ENCODE measurements at regions not wholly inside any gene's neighbourhood (a gene's known extent, or its start where the extent isn't known, plus 50 kb on each side); places are given as distances from the start of the nearest gene placed in this dataset.

- in situ Hi-C loops (cut with HindIII; ENCODE audit: low sequenced_read_pairs) = no loop called here
- TF ChIP-seq CTCF (IDR thresholded peaks at IDR 0.05; ENCODE audit: low read depth, low read length) = no peak
- DNase-seq (ENCODE audit: low read depth, low spot score) = no peak
- no peak overlapping the region for H3K4me3 ChIP-seq (ENCODE audit: low read depth, low read length)
Measured at GRCh38 chr12:30082381-30082780, 298.6 kb upstream of the TMTC1 start.

- in situ Hi-C loops (cut with HindIII; ENCODE audit: low sequenced_read_pairs) = no loop called here
- TF ChIP-seq CTCF (IDR thresholded peaks at IDR 0.05; ENCODE audit: low read depth, low read length) = no peak
- DNase-seq (ENCODE audit: low read depth, low spot score) = no peak
Measured at GRCh38 chr12:30074916-30075315, 291.2 kb upstream of the TMTC1 start.

GRCh38 chr12:30072824-30073223, 289.1 kb upstream of the TMTC1 start:
- no peak for TF ChIP-seq CTCF (IDR thresholded peaks at IDR 0.05; ENCODE audit: low read depth, low read length)
- DNase-seq (ENCODE audit: low read depth, low spot score) = no peak
- no peak overlapping the region for H3K4me3 ChIP-seq (ENCODE audit: low read depth, low read length)
- in situ Hi-C loops (cut with HindIII; ENCODE audit: low sequenced_read_pairs) = no loop called here

More at GRCh38 chr12:30074916-30075315, 291.2 kb upstream of the TMTC1 start:
- no peak overlapping the region for H3K4me3 ChIP-seq (ENCODE audit: low read depth, low read length)

GRCh38 chr12:30067146-30067545, 283.4 kb upstream of the TMTC1 start:
- no peak for TF ChIP-seq CTCF (IDR thresholded peaks at IDR 0.05; ENCODE audit: low read depth, low read length)
- in situ Hi-C loops (cut with HindIII; ENCODE audit: low sequenced_read_pairs) = no loop called here
- no peak overlapping the region for H3K4me3 ChIP-seq (ENCODE audit: low read depth, low read length)
- DNase-seq (ENCODE audit: low read depth, low spot score) = no peak

- TF ChIP-seq CTCF (IDR thresholded peaks at IDR 0.05; ENCODE audit: low read depth, low read length) = no peak
- in situ Hi-C loops (cut with HindIII; ENCODE audit: low sequenced_read_pairs) = no loop called here
- H3K4me3 ChIP-seq (ENCODE audit: low read depth, low read length) = no peak overlapping the region
- no peak for DNase-seq (ENCODE audit: low read depth, low spot score)
Measured at GRCh38 chr12:30064906-30065305, 281.2 kb upstream of the TMTC1 start.

- in situ Hi-C loops (cut with HindIII; ENCODE audit: low sequenced_read_pairs) = no loop called here
- H3K4me3 ChIP-seq (ENCODE audit: low read depth, low read length) = no peak overlapping the region
- no peak for TF ChIP-seq CTCF (IDR thresholded peaks at IDR 0.05; ENCODE audit: low read depth, low read length)
- no peak for DNase-seq (ENCODE audit: low read depth, low spot score)
Measured at GRCh38 chr12:30063435-30063945, 279.7 kb upstream of the TMTC1 start.

- in situ Hi-C loops (cut with HindIII; ENCODE audit: low sequenced_read_pairs) = no loop called here
- no peak overlapping the region for H3K4me3 ChIP-seq (ENCODE audit: low read depth, low read length)
- no peak for DNase-seq (ENCODE audit: low read depth, low spot score)
- no peak for TF ChIP-seq CTCF (IDR thresholded peaks at IDR 0.05; ENCODE audit: low read depth, low read length)
Measured at GRCh38 chr12:30048371-30048770, 264.6 kb upstream of the TMTC1 start.
